Activated naive CD8-positive, alpha-beta T cell treated with anti-CD3 and anti-CD28 coated beads for 36 hours (primary cell): ENCODE measurements at regions not wholly inside any gene's neighbourhood (a gene's known extent, or its start where the extent isn't known, plus 50 kb on each side); places are given as distances from the start of the nearest gene placed in this dataset.

ENCODE experiments used
- DNase-seq: peaks from one replicate; pipeline ENCODE4 v3.0.0; 2021
- H3K27ac Mint-ChIP-seq: one replicate; pipeline ENCODE4 v1.8.0; 2022; ENCODE audit warnings: mild to moderate bottlenecking, moderate library complexity, mixed read lengths
- H3K27me3 Mint-ChIP-seq: one replicate; pipeline ENCODE4 v1.8.0; 2022; ENCODE audit warnings: mild to moderate bottlenecking, mixed read lengths
- H3K36me3 Mint-ChIP-seq: one replicate; pipeline ENCODE4 v1.8.0; 2021; ENCODE audit warnings: mild to moderate bottlenecking, mixed read lengths
- H3K4me1 Mint-ChIP-seq: one replicate; pipeline ENCODE4 v1.8.0; 2021; ENCODE audit warnings: mixed read lengths
- H3K4me3 Mint-ChIP-seq: one replicate; pipeline ENCODE4 v1.8.0; 2022; ENCODE audit warnings: mild to moderate bottlenecking, moderate library complexity, mixed read lengths
- H3K9me3 Mint-ChIP-seq: one replicate; pipeline ENCODE4 v1.8.0; 2022; ENCODE audit warnings: mixed read lengths

- H3K36me3 Mint-ChIP-seq, result no peaks in the 10 kb centered on the region
- no peaks in the 10 kb centered on the region for H3K4me1 Mint-ChIP-seq
- peaks cover 3% of the 10 kb centered on the region for H3K27me3 Mint-ChIP-seq
- DNase-seq, result no peak
- H3K27ac Mint-ChIP-seq, result no peak overlapping the region
- no peaks in the 10 kb centered on the region for H3K9me3 Mint-ChIP-seq
- H3K4me3 Mint-ChIP-seq, result no peak overlapping the region
Observed at GRCh38 chr5:38039826-38040225, 200.0 kb upstream of the GDNF start.

- Mint-ChIP-seq H3K27ac (no peak overlapping the region), H3K36me3 (no peaks in the 10 kb centered on the region)
Observed at GRCh38 chr5:38039091-38039490, 199.2 kb upstream of the GDNF start.

GRCh38 chr5:38036765-38037164 lies 196.9 kb upstream of the GDNF start:
- DNase-seq, result no peak
- H3K4me3 Mint-ChIP-seq, result no peak overlapping the region
- no peak overlapping the region for H3K27ac Mint-ChIP-seq
- H3K9me3 Mint-ChIP-seq, result no peaks in the 10 kb centered on the region
- no peaks in the 10 kb centered on the region for H3K36me3 Mint-ChIP-seq
- H3K4me1 Mint-ChIP-seq, result no peaks in the 10 kb centered on the region
- H3K27me3 Mint-ChIP-seq, result no peaks in the 10 kb centered on the region

More at GRCh38 chr5:38039091-38039490, 199.2 kb upstream of the GDNF start:
- H3K27me3 Mint-ChIP-seq, result peaks cover 3% of the 10 kb centered on the region
- no peak for DNase-seq
- no peak overlapping the region for H3K4me3 Mint-ChIP-seq
- H3K9me3 Mint-ChIP-seq, result no peaks in the 10 kb centered on the region
- H3K4me1 Mint-ChIP-seq, result no peaks in the 10 kb centered on the region

GRCh38 chr5:38032149-38032548 lies 192.3 kb upstream of the GDNF start:
- H3K27ac Mint-ChIP-seq, result no peak overlapping the region

GRCh38 chr5:38031304-38031703 lies 191.5 kb upstream of the GDNF start:
- Mint-ChIP-seq H3K27ac (no peak overlapping the region), H3K27me3 (no peaks in the 10 kb centered on the region), H3K9me3 (no peaks in the 10 kb centered on the region), H3K4me1 (no peaks in the 10 kb centered on the region), H3K36me3 (no peaks in the 10 kb centered on the region), H3K4me3 (no peak overlapping the region)
- DNase-seq, result no peak

More at GRCh38 chr5:38032149-38032548, 192.3 kb upstream of the GDNF start:
- H3K27me3 Mint-ChIP-seq, result no peaks in the 10 kb centered on the region
- no peaks in the 10 kb centered on the region for H3K36me3 Mint-ChIP-seq
- H3K4me3 Mint-ChIP-seq, result no peak overlapping the region
- H3K9me3 Mint-ChIP-seq, result no peaks in the 10 kb centered on the region
- no peaks in the 10 kb centered on the region for H3K4me1 Mint-ChIP-seq
- DNase-seq, result no peak

GRCh38 chr5:38029397-38030065 lies 189.7 kb upstream of the GDNF start:
- Mint-ChIP-seq H3K9me3 (no peaks in the 10 kb centered on the region), H3K27ac (no peak overlapping the region), H3K27me3 (no peaks in the 10 kb centered on the region), H3K4me3 (no peak overlapping the region), H3K36me3 (no peaks in the 10 kb centered on the region), H3K4me1 (no peaks in the 10 kb centered on the region)
- no peak for DNase-seq

GRCh38 chr5:38023799-38024198 lies 184.0 kb upstream of the GDNF start:
- H3K36me3 Mint-ChIP-seq, result no peaks in the 10 kb centered on the region
- no peaks in the 10 kb centered on the region for H3K4me1 Mint-ChIP-seq
- no peak overlapping the region for H3K27ac Mint-ChIP-seq

GRCh38 chr5:38023371-38023770 lies 183.5 kb upstream of the GDNF start:
- H3K36me3 Mint-ChIP-seq, result no peaks in the 10 kb centered on the region
- DNase-seq, result no peak
- H3K27me3 Mint-ChIP-seq, result peaks cover 6% of the 10 kb centered on the region
- no peak overlapping the region for H3K4me3 Mint-ChIP-seq
- no peaks in the 10 kb centered on the region for H3K4me1 Mint-ChIP-seq
- no peak overlapping the region for H3K27ac Mint-ChIP-seq
- no peaks in the 10 kb centered on the region for H3K9me3 Mint-ChIP-seq

More at GRCh38 chr5:38023799-38024198, 184.0 kb upstream of the GDNF start:
- no peaks in the 10 kb centered on the region for H3K9me3 Mint-ChIP-seq
- H3K27me3 Mint-ChIP-seq, result peaks cover 6% of the 10 kb centered on the region
- no peak for DNase-seq
- H3K4me3 Mint-ChIP-seq, result no peak overlapping the region

GRCh38 chr5:38022631-38023030 lies 182.8 kb upstream of the GDNF start:
- Mint-ChIP-seq H3K9me3 (no peaks in the 10 kb centered on the region), H3K27ac (no peak overlapping the region), H3K36me3 (no peaks in the 10 kb centered on the region), H3K4me3 (no peak overlapping the region), H3K4me1 (no peaks in the 10 kb centered on the region), H3K27me3 (peaks cover 6% of the 10 kb centered on the region)
- DNase-seq, result no peak

- H3K4me1 Mint-ChIP-seq, result no peaks in the 10 kb centered on the region
- H3K27me3 Mint-ChIP-seq, result peaks cover 5% of the 10 kb centered on the region
- no peaks in the 10 kb centered on the region for H3K36me3 Mint-ChIP-seq
- no peak overlapping the region for H3K27ac Mint-ChIP-seq
- no peak for DNase-seq
- H3K4me3 Mint-ChIP-seq, result no peak overlapping the region
- no peaks in the 10 kb centered on the region for H3K9me3 Mint-ChIP-seq
Observed at GRCh38 chr5:38018016-38018415, 178.2 kb upstream of the GDNF start.

- no peak overlapping the region for H3K4me3 Mint-ChIP-seq
- H3K27ac Mint-ChIP-seq, result no peak overlapping the region
- H3K9me3 Mint-ChIP-seq, result no peaks in the 10 kb centered on the region
- no peaks in the 10 kb centered on the region for H3K4me1 Mint-ChIP-seq
- H3K36me3 Mint-ChIP-seq, result no peaks in the 10 kb centered on the region
- no peak for DNase-seq
- H3K27me3 Mint-ChIP-seq, result no peaks in the 10 kb centered on the region
Observed at GRCh38 chr5:38013107-38013506, 173.3 kb upstream of the GDNF start.

GRCh38 chr5:38011668-38012188 lies 171.9 kb upstream of the GDNF start:
- Mint-ChIP-seq H3K36me3 (no peaks in the 10 kb centered on the region), H3K27ac (no peak overlapping the region), H3K27me3 (peaks cover 1% of the 10 kb centered on the region), H3K9me3 (peaks cover 2% of the 10 kb centered on the region), H3K4me1 (no peaks in the 10 kb centered on the region), H3K4me3 (no peak overlapping the region)
- no peak for DNase-seq

GRCh38 chr5:38009749-38010358 lies 170.0 kb upstream of the GDNF start:
- peaks cover 3% of the 10 kb centered on the region for H3K9me3 Mint-ChIP-seq
- no peak overlapping the region for H3K27ac Mint-ChIP-seq
- H3K36me3 Mint-ChIP-seq, result no peaks in the 10 kb centered on the region
- no peaks in the 10 kb centered on the region for H3K4me1 Mint-ChIP-seq
- H3K4me3 Mint-ChIP-seq, result no peak overlapping the region
- H3K27me3 Mint-ChIP-seq, result peaks cover 3% of the 10 kb centered on the region
- no peak for DNase-seq

- Mint-ChIP-seq H3K9me3 (peaks cover 3% of the 10 kb centered on the region), H3K27me3 (peaks cover 3% of the 10 kb centered on the region), H3K4me3 (no peak overlapping the region), H3K36me3 (no peaks in the 10 kb centered on the region), H3K27ac (no peak overlapping the region), H3K4me1 (no peaks in the 10 kb centered on the region)
- no peak for DNase-seq
Observed at GRCh38 chr5:38008198-38008597, 168.4 kb upstream of the GDNF start.

- H3K4me1 Mint-ChIP-seq, result no peaks in the 10 kb centered on the region
- DNase-seq, result no peak
- no peaks in the 10 kb centered on the region for H3K36me3 Mint-ChIP-seq
- no peak overlapping the region for H3K27ac Mint-ChIP-seq
- H3K27me3 Mint-ChIP-seq, result peaks cover 4% of the 10 kb centered on the region
- peaks cover 1% of the 10 kb centered on the region for H3K9me3 Mint-ChIP-seq
- no peak overlapping the region for H3K4me3 Mint-ChIP-seq
Observed at GRCh38 chr5:37999593-37999992, 159.8 kb upstream of the GDNF start.

GRCh38 chr5:37996918-37997317 lies 157.1 kb upstream of the GDNF start:
- Mint-ChIP-seq H3K4me3 (no peak overlapping the region), H3K27ac (no peak overlapping the region), H3K36me3 (no peaks in the 10 kb centered on the region), H3K4me1 (no peaks in the 10 kb centered on the region), H3K27me3 (peaks cover 6% of the 10 kb centered on the region), H3K9me3 (peaks cover 1% of the 10 kb centered on the region)
- DNase-seq, result no peak
